Testis (tissue), 2 donors: ENCODE measurements at regions not wholly inside any gene's neighbourhood (a gene's known extent, or its start where the extent isn't known, plus 50 kb on each side); places are given as distances from the start of the nearest gene placed in this dataset.

Experiments used
- DNase-seq: peaks from one replicate; pipeline ENCODE4 v3.0.0-alpha.2; 2019
- H3K27ac ChIP-seq, 2 donors: fragments of 200-600 bp; sonication (generic); one replicate each; pipeline ENCODE4 v1.5.1; 2019
- H3K27me3 ChIP-seq: fragments of 200-600 bp; sonication (generic); one replicate; pipeline ENCODE4 v1.5.1; 2019
- H3K36me3 ChIP-seq: fragments of 200-600 bp; sonication (generic); one replicate; pipeline ENCODE4 v1.5.1; 2017; ENCODE audit warnings: low read depth; ENCODE audit errors: missing control alignments
- H3K4me1 ChIP-seq: fragments of 200-600 bp; sonication (generic); one replicate; pipeline ENCODE4 v1.5.1; 2019
- H3K4me3 ChIP-seq, 2 donors: fragments of 200-600 bp; sonication (generic); one replicate each; pipeline ENCODE4 v1.5.1; 2017 to 2019
- H3K9me3 ChIP-seq: fragments of 200-600 bp; sonication (generic); one replicate; pipeline ENCODE4 v1.5.1; 2017
- POLR2A ChIP-seq: fragments of 450-650 bp; IDR thresholded peaks from one replicate; pipeline ENCODE4 v1.6.1; 2017; ENCODE audit warnings: antibody characterized with exemption, mild to moderate bottlenecking, moderate library complexity
- WGBS, 2 donors: methylation state at CpG; one replicate each; pipeline ENCODE4 v1.1.5; 2018; 5-methylcytosine and 5-hydroxymethylcytosine counted together
- intact Hi-C: fragments of 100-400 bp; cut with DNase I; formaldehyde crosslinking; loops from one replicate; pipeline ENCODE4 v1.15.1; 2023; ENCODE audit warnings: low total_unique reads
- TF ChIP-seq, protein P1 (sequence below), 3 experiments: fragments of 450-650 bp in 2 of 3; fragments of 200-600 bp in 1 of 3; sonication (generic) in 1 of 3; IDR thresholded peaks; one replicate each; pipeline ENCODE4 v1.5.1; 2016 to 2019; ENCODE audit warnings: antibody characterized with exemption in 3 of 3, mild to moderate bottlenecking in 2 of 3, moderate library complexity in 1 of 3

DNA sequence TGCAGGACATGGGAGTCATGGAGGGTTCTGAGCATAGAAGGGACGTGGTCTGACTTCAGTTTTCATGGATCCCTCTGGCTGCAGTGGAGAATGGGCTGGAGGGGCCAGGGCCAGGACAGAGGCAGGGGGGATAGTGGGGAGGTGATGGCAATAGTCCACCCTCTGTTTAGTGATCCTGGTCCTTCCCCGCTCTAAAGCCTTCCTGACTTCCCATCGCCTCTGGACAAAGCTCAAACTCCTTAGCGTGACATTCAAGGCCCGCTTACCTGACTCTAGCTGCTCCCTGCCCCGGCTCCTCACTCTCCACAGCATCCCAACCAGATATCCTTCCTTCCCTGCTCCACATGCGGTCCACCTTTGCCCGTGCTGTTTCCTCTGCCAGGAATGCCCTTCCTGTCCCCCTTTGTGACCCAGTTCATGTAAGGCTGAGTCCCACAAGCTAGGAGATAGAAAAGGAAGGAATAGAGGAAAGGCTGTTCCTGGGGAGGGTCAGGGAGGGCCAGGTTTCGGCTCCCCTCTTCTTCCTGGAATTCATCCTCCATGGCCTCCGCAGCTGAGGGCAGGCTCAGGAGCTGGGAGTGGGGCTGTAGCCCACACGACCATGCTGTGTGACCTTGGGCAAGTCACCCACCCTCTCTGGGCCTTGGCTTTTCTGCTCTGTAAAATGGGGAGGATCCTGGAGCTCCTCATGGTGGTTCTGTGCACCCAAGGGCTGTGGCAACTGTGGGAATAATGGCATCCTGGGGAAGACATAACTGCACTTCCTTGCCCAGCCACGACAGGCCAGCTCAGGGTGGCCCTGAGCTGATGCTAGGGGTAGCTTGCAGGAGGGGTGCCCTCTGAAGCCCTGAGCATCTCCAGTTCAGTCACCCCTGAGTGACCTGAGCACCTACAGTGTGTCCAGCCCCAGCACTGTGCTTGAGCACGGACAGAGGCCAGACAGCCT, 116.1 kb downstream of the CEBPB start:
- Histone ChIP-seq H3K27ac (peak overlapping the region; percentile 71 to 90), H3K27me3 (no peaks in the 10 kb centered on the region), H3K4me3 (no peak overlapping the region), H3K36me3 (no peaks in the 10 kb centered on the region), H3K9me3 (no peaks in the 10 kb centered on the region), H3K4me1 (peaks cover 45% of the 10 kb centered on the region)
- intact Hi-C loops: no loop called here
- TF ChIP-seq POLR2A: no peak
- TF ChIP-seq, protein P1, sequence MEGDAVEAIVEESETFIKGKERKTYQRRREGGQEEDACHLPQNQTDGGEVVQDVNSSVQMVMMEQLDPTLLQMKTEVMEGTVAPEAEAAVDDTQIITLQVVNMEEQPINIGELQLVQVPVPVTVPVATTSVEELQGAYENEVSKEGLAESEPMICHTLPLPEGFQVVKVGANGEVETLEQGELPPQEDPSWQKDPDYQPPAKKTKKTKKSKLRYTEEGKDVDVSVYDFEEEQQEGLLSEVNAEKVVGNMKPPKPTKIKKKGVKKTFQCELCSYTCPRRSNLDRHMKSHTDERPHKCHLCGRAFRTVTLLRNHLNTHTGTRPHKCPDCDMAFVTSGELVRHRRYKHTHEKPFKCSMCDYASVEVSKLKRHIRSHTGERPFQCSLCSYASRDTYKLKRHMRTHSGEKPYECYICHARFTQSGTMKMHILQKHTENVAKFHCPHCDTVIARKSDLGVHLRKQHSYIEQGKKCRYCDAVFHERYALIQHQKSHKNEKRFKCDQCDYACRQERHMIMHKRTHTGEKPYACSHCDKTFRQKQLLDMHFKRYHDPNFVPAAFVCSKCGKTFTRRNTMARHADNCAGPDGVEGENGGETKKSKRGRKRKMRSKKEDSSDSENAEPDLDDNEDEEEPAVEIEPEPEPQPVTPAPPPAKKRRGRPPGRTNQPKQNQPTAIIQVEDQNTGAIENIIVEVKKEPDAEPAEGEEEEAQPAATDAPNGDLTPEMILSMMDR (IDR thresholded peaks at IDR 0.05): no peak
- 83 to 85% methylated on average over 12 to 13 of the region's 13 CpGs for WGBS, 2 donors
- no peak for DNase-seq

DNA sequence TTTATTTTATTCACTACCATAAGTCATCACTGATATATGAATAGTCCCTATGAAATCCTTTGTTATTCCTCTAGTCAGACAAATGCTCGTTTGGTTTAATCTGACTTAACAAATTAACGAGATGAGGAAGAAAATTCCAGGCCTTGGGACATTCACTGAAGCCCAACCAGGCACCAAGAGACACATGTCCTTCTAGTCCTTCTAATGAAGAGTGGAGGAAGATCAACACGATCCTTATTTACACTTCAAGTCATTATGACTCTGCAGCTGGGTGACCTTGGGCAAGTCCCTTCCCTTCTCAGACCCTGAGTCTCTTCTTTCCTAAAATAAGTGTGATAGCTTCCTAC, 117.5 kb downstream of the CEBPB start:
- TF ChIP-seq POLR2A: no peak
- TF ChIP-seq, protein P1 (IDR thresholded peaks at IDR 0.05): no peak

DNA sequence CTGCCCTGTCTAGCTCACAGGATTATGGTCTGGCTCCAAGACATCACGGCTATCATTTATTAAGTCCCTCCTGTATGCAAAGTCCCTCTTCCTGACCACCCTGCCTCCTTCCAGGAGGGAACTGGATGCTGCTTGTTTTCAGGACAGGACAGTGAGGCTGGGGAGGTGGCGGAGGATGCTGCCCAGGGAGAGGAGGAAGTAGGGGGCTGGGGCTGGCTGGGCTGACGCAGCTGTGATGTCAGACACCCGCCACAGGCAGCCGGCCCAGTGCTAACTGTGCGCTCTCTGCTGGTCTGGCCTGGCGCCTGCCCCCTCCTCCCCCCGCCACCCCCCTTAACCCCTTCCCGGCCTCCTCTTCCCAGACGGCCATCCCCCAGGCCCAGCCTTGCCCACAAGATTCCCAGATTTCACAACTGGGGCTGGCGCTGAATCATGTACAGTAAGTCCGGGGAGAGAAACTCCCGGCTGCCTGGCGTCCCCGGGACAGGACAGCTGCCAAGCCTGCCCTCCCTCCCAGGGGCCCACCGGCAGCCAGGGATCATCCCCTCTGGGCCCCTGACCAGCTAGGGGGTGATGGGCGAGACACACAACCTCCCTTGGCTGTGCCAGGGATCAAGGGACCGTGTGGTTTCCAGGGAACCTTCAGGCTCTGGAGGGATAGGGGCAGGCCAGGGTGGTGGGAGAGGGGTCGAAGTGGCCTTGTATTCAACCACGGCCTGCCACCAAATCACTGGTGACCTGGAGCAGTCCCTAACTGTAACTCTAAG, 118.1 kb downstream of the CEBPB start:
- TF ChIP-seq POLR2A: no peak
- TF ChIP-seq, protein P1 (IDR thresholded peaks at IDR 0.05): no peak
- intact Hi-C loops: loop anchor here (2.0 kb wide), 1 partner anchor 116 kb away; no protein-coding TSS in a partner anchor
- Histone ChIP-seq H3K9me3 (no peaks in the 10 kb centered on the region), H3K4me3 (no peak overlapping the region), H3K27ac (peak overlapping the region; percentile 66 to 90), H3K36me3 (no peaks in the 10 kb centered on the region), H3K4me1 (peaks cover 50% of the 10 kb centered on the region), H3K27me3 (no peaks in the 10 kb centered on the region)
- WGBS, 2 donors: 29 to 45% methylated on average over 2 to 20 of the region's 20 CpGs
- DNase-seq: peak; percentile 91

More for the DNA sequence above, 117.5 kb downstream of the CEBPB start:
- no peak for DNase-seq
- Histone ChIP-seq H3K4me3 (no peak overlapping the region), H3K4me1 (peaks cover 52% of the 10 kb centered on the region), H3K36me3 (no peaks in the 10 kb centered on the region), H3K27ac (peak overlapping the region; percentile 66 to 90), H3K9me3 (no peaks in the 10 kb centered on the region), H3K27me3 (no peaks in the 10 kb centered on the region)
- WGBS, 2 donors: 36 to 54% methylated on average over 3 of the region's 3 CpGs
- intact Hi-C loops: loop anchor here (2.0 kb wide), 1 partner anchor 115 kb away; no protein-coding TSS in a partner anchor

DNA sequence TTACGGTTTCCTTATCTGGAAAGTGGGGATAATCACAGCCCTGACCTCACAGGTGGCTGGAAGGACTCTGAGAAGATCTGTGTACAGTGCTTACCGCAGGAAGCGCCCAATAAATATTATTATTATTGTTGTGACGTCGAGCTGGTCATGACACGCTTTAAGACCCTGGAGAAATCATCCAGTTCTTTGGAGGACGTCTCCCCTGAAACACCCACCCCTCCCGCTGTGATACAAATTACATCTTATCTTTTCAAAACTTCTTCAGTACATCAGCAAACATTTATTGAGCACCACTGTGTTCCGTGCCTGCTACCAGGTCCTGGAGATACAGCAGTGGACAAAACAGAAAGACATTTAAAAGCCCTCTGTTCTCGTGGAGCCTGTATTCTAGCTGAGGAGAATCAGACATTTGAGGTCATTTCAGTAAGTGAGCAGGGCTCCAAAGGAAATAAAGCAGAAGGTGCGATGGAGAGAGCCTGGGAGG, 118.7 kb downstream of the CEBPB start:
- peaks cover 44% of the 10 kb centered on the region for H3K4me1 ChIP-seq
- DNase-seq: no peak
- H3K36me3 ChIP-seq: no peaks in the 10 kb centered on the region
- peak overlapping the region; percentile 66 to 90 for H3K27ac ChIP-seq
- TF ChIP-seq POLR2A: no peak
- TF ChIP-seq, protein P1 (IDR thresholded peaks at IDR 0.05): no peak
- no peaks in the 10 kb centered on the region for H3K9me3 ChIP-seq
- intact Hi-C loops: loop anchor here (2.0 kb wide), 1 partner anchor 117 kb away; no protein-coding TSS in a partner anchor
- 33 to 41% methylated on average over 10 to 11 of the region's 11 CpGs for WGBS, 2 donors
- no peaks in the 10 kb centered on the region for H3K27me3 ChIP-seq
- H3K4me3 ChIP-seq: no peak overlapping the region
